Right lobe of liver (tissue), 6 donors: ENCODE measurements at regions not wholly inside any gene's neighbourhood (a gene's known extent, or its start where the extent isn't known, plus 50 kb on each side); places are given as distances from the start of the nearest gene placed in this dataset.
A peak's percentile ranks its signal among the peaks of the same experiment; 100 is the strongest.

ENCODE experiments used
- ATAC-seq, 4 donors: fragments of 200-7000 bp; cut with Tn5 transposase; one replicate each; pipeline ENCODE4 v1.9.1; 2020; ENCODE audit warnings: mild to moderate bottlenecking in 4 of 4, moderate library complexity in 4 of 4
- DNase-seq, 3 donors: peaks; one replicate each; pipeline ENCODE4 v3.0.0-alpha.2; 2020
- H3K27ac ChIP-seq, 3 donors: fragments of 200-600 bp; one replicate each; pipeline ENCODE4 v1.8.0; 2022
- H3K27me3 ChIP-seq, 2 donors: fragments of 200-600 bp; one replicate each; pipeline ENCODE4 v1.8.0; 2022
- H3K36me3 ChIP-seq, 4 donors: fragments of 200-600 bp; sonication (generic) in 1 of 4; one replicate each; pipeline versions ENCODE4 v1.5.1 to v1.8.0; 2017 to 2022; ENCODE audit warnings: control low read depth in 1 of 4
- H3K4me1 ChIP-seq, 4 donors: fragments of 200-600 bp; sonication (generic) in 1 of 4; one replicate each; pipeline versions ENCODE4 v1.5.1 to v1.8.0; 2017 to 2022; ENCODE audit warnings: control low read depth in 1 of 4
- H3K4me3 ChIP-seq, 3 donors: fragments of 200-600 bp; one replicate each; pipeline ENCODE4 v1.8.0; 2022
- H3K9me3 ChIP-seq, 4 donors: fragments of 200-600 bp; sonication (generic) in 1 of 4; one replicate each; pipeline versions ENCODE4 v1.5.1 to v1.8.0; 2017 to 2022; ENCODE audit warnings: control low read depth in 1 of 4
- POLR2A ChIP-seq: fragments of 450-650 bp; IDR thresholded peaks from one replicate; pipeline ENCODE4 v1.6.1; 2017; ENCODE audit warnings: antibody characterized with exemption, mild to moderate bottlenecking
- WGBS: methylation state at CpG from one replicate; pipeline ENCODE4 v1.1.6; 2018; ENCODE audit warnings: low coverage, low lambda C conversion rate; ENCODE audit not compliant: insufficient coverage; ENCODE audit errors: missing lambda C conversion rate; 5-methylcytosine and 5-hydroxymethylcytosine counted together
- intact Hi-C, 2 donors: fragments of 100-400 bp; cut with DNase I; formaldehyde crosslinking; loops; one replicate each; pipeline versions ENCODE4 v1.11.2 to v1.14.1; 2022
- TF ChIP-seq, protein P1 (sequence below), 4 donors: fragments of 200-600 bp in 3 of 4; fragments of 450-650 bp in 1 of 4; IDR thresholded peaks; one replicate each; pipeline versions ENCODE4 v1.5.1 to v1.8.0; 2016 to 2022; ENCODE audit warnings: antibody characterized with exemption in 4 of 4, mild to moderate bottlenecking in 2 of 4
- donor health status: DM: no; HTN: yes; CAD: no.
- donor health status: DM: no; HTN: no; CAD: no.
- donor health status: DM: no; HTN: no; CAD: no.
- donor health status: DM: no; HTN: yes; CAD: no.
- donor health status: DM: no; HTN: yes; CAD: no.

- Histone ChIP-seq H3K9me3 (no peaks in the 10 kb centered on the region), H3K4me1 (no peaks in the 10 kb centered on the region), H3K4me3 (no peak overlapping the region), H3K27me3 (no peaks in the 10 kb centered on the region), H3K36me3 (no peaks in the 10 kb centered on the region), H3K27ac (no peak overlapping the region)
- no peak for DNase-seq
- ATAC-seq: no peak
- TF ChIP-seq, protein P1, sequence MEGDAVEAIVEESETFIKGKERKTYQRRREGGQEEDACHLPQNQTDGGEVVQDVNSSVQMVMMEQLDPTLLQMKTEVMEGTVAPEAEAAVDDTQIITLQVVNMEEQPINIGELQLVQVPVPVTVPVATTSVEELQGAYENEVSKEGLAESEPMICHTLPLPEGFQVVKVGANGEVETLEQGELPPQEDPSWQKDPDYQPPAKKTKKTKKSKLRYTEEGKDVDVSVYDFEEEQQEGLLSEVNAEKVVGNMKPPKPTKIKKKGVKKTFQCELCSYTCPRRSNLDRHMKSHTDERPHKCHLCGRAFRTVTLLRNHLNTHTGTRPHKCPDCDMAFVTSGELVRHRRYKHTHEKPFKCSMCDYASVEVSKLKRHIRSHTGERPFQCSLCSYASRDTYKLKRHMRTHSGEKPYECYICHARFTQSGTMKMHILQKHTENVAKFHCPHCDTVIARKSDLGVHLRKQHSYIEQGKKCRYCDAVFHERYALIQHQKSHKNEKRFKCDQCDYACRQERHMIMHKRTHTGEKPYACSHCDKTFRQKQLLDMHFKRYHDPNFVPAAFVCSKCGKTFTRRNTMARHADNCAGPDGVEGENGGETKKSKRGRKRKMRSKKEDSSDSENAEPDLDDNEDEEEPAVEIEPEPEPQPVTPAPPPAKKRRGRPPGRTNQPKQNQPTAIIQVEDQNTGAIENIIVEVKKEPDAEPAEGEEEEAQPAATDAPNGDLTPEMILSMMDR (IDR thresholded peaks at IDR 0.05): no peak
- no peak for TF ChIP-seq POLR2A
- intact Hi-C loops: no loop called here
Observed at GRCh38 chr15:39323157-39323556, 257.7 kb upstream of the THBS1 start.

DNA sequence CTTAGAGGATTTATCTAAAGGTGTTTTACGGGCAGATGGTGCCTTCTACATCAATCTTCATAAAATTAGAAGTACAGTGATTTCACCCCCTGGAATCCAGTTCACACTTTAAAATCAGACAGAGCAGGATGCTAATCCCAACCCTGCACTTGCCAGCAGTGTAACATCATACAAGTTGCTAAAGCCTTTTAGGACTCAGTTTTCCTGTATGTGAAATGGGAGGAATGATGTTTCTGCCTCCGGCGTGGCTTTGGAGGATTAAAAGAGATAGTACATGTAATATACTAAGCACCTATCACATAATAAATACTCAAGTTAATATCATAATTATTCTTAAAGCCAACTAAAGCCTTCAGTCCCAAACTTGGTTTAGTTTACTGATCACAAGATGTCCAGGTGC, 257.2 kb upstream of the THBS1 start:
- 94% methylated on average over 3 of the region's 3 CpGs for WGBS
- no peak for TF ChIP-seq POLR2A
- TF ChIP-seq, protein P1 (IDR thresholded peaks at IDR 0.05): no peak
- no peak for ATAC-seq
- Histone ChIP-seq H3K4me1 (no peaks in the 10 kb centered on the region), H3K9me3 (no peaks in the 10 kb centered on the region), H3K4me3 (no peak overlapping the region), H3K36me3 (no peaks in the 10 kb centered on the region), H3K27me3 (no peaks in the 10 kb centered on the region), H3K27ac (no peak overlapping the region)
- intact Hi-C loops: no loop called here
- no peak for DNase-seq

- Histone ChIP-seq H3K27ac (no peak overlapping the region), H3K4me3 (no peak overlapping the region), H3K27me3 (no peaks in the 10 kb centered on the region), H3K36me3 (no peaks in the 10 kb centered on the region), H3K4me1 (no peaks in the 10 kb centered on the region), H3K9me3 (no peaks in the 10 kb centered on the region)
- 64% methylated on average over 5 of the region's 5 CpGs for WGBS
- ATAC-seq (peak in 1 of 4 donors; percentile 22), DNase-seq (no peak)
- intact Hi-C loops: no loop called here
- TF ChIP-seq, protein P1 (IDR thresholded peaks at IDR 0.05): no peak
- no peak for TF ChIP-seq POLR2A
Observed at GRCh38 chr15:39326306-39326975, 254.4 kb upstream of the THBS1 start.

- TF ChIP-seq, protein P1 (IDR thresholded peaks at IDR 0.05): no peak
- TF ChIP-seq POLR2A: no peak
- DNase-seq: no peak
- H3K27me3 ChIP-seq: no peaks in the 10 kb centered on the region
- no peak overlapping the region for H3K27ac ChIP-seq
- intact Hi-C loops: no loop called here
- H3K9me3 ChIP-seq: no peaks in the 10 kb centered on the region
- peak; percentile 35 to 59 (median 54) for ATAC-seq
- no peak overlapping the region for H3K4me3 ChIP-seq
- H3K4me1 ChIP-seq: no peaks in the 10 kb centered on the region
- 27% methylated on average over 6 of the region's 6 CpGs for WGBS
- H3K36me3 ChIP-seq: no peaks in the 10 kb centered on the region
Observed at GRCh38 chr15:39327005-39327730, 253.7 kb upstream of the THBS1 start.
